Epidermal melanocyte (primary cell): ENCODE measurements at regions not wholly inside any gene's neighbourhood (a gene's known extent, or its start where the extent isn't known, plus 50 kb on each side); places are given as distances from the start of the nearest gene placed in this dataset.

Experiments used
- DNase-seq: peaks from one replicate; pipeline ENCODE4 v3.0.0; 2011; ENCODE audit warnings: low spot score; ENCODE audit not compliant: insufficient read length

- DNase-seq: no peak
Observed at GRCh38 chr1:191142748-191143147, 665.1 kb upstream of the BRINP3 start.

GRCh38 chr1:191145834-191146233 lies 668.2 kb upstream of the BRINP3 start:
- DNase-seq: no peak

DNA sequence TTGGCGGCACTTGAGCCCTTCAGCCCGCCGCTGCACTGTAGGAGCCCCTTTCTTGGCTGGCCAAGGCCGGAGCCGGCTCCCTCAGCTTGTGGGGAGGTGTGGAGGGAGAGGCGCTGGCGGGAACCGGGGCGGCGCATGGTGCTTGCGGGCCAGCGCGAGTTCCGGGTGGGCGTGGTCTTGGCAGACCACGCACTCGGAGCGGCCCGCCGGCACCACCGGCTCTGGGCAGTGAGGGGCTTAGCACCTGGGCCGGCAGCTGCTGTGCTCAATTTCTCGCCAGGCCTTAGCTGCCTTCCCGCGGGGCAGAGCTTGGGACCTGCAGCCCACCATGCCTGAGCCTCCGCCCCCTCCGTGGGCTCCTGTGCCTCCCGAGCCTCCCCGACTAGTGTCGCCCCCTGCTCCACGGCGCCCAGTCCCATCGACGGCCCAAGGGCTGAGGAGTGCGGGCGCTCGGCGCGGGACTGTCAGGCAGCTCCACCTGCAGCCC lies 673.7 kb upstream of the BRINP3 start:
- DNase-seq: no peak

GRCh38 chr1:191152776-191153175 lies 675.1 kb upstream of the BRINP3 start:
- no peak for DNase-seq

DNA sequence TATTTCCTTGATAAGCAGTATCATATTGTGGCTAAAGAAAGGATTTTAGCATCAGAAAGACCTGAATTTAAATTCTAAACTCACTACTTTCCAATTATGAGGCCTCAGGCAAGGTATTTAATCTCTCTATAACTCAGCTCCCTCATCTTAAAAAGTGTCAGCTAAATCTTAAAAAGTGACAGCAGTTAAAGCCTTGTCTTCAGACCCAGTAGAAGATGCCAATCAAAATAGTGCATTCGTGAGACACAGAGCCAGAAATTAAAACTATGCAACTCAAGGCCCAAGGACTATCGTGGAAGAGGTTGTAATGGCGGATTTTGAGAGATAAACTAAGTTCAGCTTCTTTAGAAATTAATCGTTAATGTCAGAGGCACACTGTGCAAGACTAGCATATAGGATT lies 677.5 kb upstream of the BRINP3 start:
- no peak for DNase-seq

DNA sequence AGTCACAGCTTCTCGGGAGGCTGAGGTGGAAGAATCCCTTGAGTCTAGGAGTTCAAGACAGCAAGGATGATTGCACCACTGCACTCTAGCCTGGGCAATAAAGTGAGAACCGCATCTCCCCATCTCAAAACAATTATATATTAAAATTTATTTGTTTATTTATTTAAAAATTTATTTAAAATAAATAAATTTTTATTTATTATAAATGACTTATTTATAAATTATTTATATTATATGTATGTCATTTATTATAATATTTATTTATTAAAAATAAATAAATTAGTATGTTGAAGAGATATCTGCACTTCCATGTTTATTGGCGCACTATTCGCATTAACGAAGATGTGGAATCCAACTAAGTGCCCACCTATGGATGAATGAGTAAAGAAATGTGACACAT lies 683.2 kb upstream of the BRINP3 start:
- no peak for DNase-seq

GRCh38 chr1:191162762-191163161 lies 685.1 kb upstream of the BRINP3 start:
- DNase-seq: no peak

GRCh38 chr1:191163621-191164020 lies 686.0 kb upstream of the BRINP3 start:
- DNase-seq: no peak

DNA sequence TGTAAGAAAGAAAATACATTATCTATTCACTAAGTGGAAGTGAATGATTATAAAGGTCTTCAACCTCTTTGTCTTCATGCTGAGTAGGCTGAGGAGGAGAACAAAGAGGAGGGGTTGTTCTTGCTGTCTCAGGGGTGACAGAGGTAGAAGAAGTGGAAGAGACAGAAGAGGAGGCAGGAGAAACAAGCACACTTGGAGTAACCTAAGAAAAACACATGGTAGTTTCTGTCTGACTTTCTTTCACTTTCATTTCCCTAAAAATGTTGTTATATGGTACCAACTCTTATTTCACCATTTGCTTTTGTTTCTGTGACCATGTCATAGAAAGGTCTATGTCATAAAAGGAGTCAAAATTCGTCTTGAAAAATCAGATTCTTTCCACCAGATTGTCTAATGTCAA lies 696.6 kb upstream of the BRINP3 start:
- DNase-seq: no peak

GRCh38 chr1:191176131-191176530 lies 698.5 kb upstream of the BRINP3 start:
- no peak for DNase-seq

GRCh38 chr1:191206513-191207207 lies 729.0 kb upstream of the BRINP3 start:
- DNase-seq: no peak

- no peak for DNase-seq
Observed at GRCh38 chr1:191222206-191222605, 744.5 kb upstream of the BRINP3 start.

DNA sequence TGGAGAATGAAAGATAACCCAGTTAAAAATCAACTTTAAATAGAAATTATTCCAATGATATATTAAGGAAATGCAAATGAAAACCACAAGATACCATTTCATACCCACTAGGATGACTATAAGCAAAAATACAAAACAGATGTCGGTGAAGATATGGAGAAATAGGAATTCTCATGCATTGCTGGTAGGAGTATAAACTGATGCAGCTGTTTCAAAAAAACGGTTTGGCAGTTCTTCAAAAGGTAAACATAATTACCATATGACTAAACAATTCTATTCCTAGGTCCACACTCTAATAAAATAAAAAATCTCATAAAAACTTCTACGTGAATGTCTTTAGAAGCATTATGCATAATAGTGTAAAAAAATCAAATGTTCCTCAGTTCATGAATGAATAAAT lies 763.3 kb upstream of the BRINP3 start:
- DNase-seq: no peak

GRCh38 chr1:191255354-191256054 lies 777.8 kb upstream of the BRINP3 start:
- DNase-seq: no peak

GRCh38 chr1:191256917-191257316 lies 779.3 kb upstream of the BRINP3 start:
- no peak for DNase-seq

- no peak for DNase-seq
Observed at GRCh38 chr1:191260056-191260455, 782.4 kb upstream of the BRINP3 start.

- DNase-seq: no peak
Observed at GRCh38 chr1:191261111-191261510, 783.4 kb upstream of the BRINP3 start.

DNA sequence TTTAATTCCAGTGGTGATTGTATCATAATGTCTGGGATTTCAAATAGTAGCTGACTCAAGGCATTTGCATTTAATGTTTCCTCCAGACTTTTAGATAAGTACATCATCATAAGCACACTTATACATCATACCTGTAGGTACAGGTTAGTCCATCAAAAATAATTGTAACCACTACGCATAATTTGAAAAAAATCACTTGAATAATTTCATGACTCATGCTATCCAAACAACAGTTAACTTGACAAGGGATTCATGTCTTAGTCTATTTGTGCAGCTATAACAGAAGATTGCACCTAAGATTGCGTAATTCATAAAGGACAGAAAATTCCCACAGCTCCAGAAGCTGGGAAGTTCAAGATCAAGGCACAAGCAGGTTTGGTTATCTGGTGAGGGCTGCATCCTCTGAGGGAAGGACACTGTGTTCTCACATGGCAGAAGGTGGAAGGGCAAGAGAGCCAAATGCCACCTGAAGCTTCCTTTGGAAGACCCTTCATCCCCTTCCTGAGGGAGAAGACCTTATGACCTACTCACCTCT lies 801.7 kb upstream of the BRINP3 start:
- no peak for DNase-seq

DNA sequence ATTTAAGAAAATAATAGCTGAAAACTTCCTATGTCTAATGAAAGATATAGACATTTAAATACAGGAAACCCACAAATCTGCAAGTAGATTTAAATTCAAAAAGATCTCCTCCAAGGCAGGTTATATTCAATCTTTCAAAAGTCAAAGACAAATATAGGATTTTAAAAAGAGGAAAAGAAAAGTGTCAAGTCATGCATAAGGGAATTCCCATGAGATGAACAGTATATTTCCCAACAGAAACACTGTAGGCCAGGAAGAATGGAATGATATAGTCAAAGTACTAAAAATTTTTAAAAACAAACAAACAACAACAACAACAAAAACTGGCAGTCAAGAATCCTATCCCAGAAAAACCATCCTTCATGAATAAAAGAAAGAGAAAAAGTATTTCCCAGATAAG lies 806.5 kb upstream of the BRINP3 start:
- no peak for DNase-seq

- DNase-seq: no peak
Observed at GRCh38 chr1:191290441-191290840, 812.8 kb upstream of the BRINP3 start.

DNA sequence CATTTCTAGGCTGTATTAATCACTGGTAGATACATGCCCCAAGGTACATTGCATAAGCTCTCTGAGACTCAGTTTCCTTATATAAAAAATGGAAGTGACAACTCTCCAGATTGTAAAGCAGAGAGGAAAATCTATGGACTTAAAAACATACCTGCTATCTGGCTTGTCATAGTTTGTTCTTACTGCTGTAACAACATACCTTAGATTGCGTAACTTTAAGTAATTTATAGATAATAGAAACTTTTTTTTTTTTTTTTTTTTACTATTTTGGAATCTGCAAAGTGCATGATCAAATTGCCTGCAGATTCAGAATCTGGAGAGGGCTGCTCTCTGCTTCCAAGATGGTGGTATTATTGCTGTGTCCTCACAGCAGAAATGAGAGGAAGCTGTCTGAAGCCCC lies 827.7 kb upstream of the BRINP3 start:
- no peak for DNase-seq

DNA sequence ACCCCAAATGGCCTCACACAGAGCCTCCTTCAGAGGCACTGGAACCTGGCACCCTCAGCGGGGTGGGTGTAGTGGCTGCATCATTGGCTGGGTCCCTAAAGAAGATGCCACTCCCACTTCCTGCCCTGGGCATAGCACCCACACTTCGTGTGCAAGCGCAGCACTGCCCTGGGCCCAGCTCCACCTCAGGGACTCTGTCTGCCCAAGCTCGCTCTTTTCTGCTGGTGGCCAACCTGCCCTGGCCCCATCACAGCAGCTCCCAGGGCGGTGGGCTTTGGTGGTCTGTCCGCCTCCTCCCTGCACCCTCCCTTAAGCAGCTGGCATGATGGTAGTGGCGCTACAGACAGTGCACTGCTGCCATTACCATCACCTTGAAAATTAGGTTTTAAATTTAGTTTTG lies 829.3 kb upstream of the BRINP3 start:
- DNase-seq: no peak

DNA sequence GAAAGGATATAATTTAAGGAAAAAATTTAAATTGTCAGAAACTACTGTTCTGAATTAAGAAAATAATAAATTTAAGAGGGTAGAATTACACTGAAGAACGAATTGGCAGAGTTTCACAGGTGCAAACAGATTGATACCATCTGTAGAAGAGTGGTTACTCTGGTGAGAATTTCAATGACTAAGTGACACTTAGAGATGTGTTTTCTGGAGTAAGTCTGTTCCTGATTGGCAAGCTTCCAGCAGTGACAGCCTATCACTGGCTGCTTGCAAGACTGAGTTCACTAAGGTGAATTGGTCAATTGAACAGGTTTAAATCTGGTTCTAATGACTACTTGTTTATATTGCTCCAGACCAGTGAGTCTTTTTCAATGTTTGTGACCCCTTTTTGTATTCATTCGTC lies 838.2 kb upstream of the RGS18 start:
- no peak for DNase-seq
